HepG2 (cell line): ENCODE measurements at regions not wholly inside any gene's neighbourhood (a gene's known extent, or its start where the extent isn't known, plus 50 kb on each side); places are given as distances from the start of the nearest gene placed in this dataset.
A peak's percentile ranks its signal among the peaks of the same experiment; 100 is the strongest.

ENCODE experiments used
- CEBPG ChIP-seq: IDR thresholded peaks from 2 replicates; pipeline ENCODE4 v1.6.1; 2016
- ERF ChIP-seq: IDR thresholded peaks from 2 replicates; pipeline ENCODE4 v1.6.1; 2018; ENCODE audit warnings: missing biosample characterization, missing genetic modification reagents
- HHEX ChIP-seq: IDR thresholded peaks from 2 replicates; pipeline ENCODE4 v1.6.1; 2016; ENCODE audit warnings: control low read depth
- ISX ChIP-seq: sonication (generic); formaldehyde crosslinking; conservative IDR thresholded peaks from 2 replicates; pipeline ENCODE4 v1.5.0; 2020; ENCODE audit warnings: missing genetic modification reagents
- KAT8 ChIP-seq: IDR thresholded peaks from 2 replicates; pipeline ENCODE4 v1.6.1; 2016; ENCODE audit warnings: missing genetic modification reagents, missing compliant biosample characterization
- MED1 ChIP-seq: sonication (generic); formaldehyde crosslinking; IDR thresholded peaks from 2 replicates; pipeline ENCODE4 v1.4.0; 2020; ENCODE audit warnings: missing genetic modification reagents
- MLLT10 ChIP-seq: sonication (generic); formaldehyde crosslinking; IDR thresholded peaks from 2 replicates; pipeline ENCODE4 v1.4.0; 2020; ENCODE audit warnings: missing genetic modification reagents
- MTF2 ChIP-seq: sonication (generic); formaldehyde crosslinking; IDR thresholded peaks from 2 replicates; pipeline ENCODE4 v1.5.0; 2020; ENCODE audit warnings: missing genetic modification reagents, borderline replicate concordance
- RCOR2 ChIP-seq: IDR thresholded peaks from 2 replicates; pipeline ENCODE4 v1.6.1; 2016; ENCODE audit warnings: missing biosample characterization, missing genetic modification reagents
- RORA ChIP-seq: sonication (generic); formaldehyde crosslinking; IDR thresholded peaks from 2 replicates; pipeline ENCODE4 v1.5.0; 2020; ENCODE audit warnings: mild to moderate bottlenecking, missing genetic modification reagents, moderate library complexity
- SOX13 ChIP-seq, 3 experiments: fragments of 450-650 bp in 1 of 3; sonication (generic) in 1 of 3; formaldehyde crosslinking in 1 of 3; IDR thresholded peaks in 2 of 3; conservative IDR thresholded peaks in 1 of 3; 2 replicates each; pipeline versions ENCODE4 v1.5.0 to v1.6.1; 2016 to 2020; ENCODE audit warnings: antibody characterized with exemption in 1 of 3, mild to moderate bottlenecking in 1 of 3, missing compliant biosample characterization in 1 of 3, missing genetic modification reagents in 1 of 3, moderate library complexity in 1 of 3
- ZNF556 ChIP-seq: sonication (generic); formaldehyde crosslinking; IDR thresholded peaks from 2 replicates; pipeline ENCODE4 v1.4.0; 2020; ENCODE audit warnings: mild to moderate bottlenecking, missing genetic modification reagents, borderline replicate concordance
- ZNF569 ChIP-seq: sonication (generic); formaldehyde crosslinking; IDR thresholded peaks from 2 replicates; pipeline ENCODE4 v1.5.0; 2020; ENCODE audit warnings: mild to moderate bottlenecking, missing genetic modification reagents, moderate library complexity, borderline replicate concordance
- ZNF7 ChIP-seq: IDR thresholded peaks from 2 replicates; pipeline ENCODE4 v1.6.1; 2016; ENCODE audit warnings: missing biosample characterization, missing genetic modification reagents
- ZNF749 ChIP-seq: sonication (generic); formaldehyde crosslinking; IDR thresholded peaks from 2 replicates; pipeline ENCODE4 v1.8.0; 2022; ENCODE audit warnings: mild to moderate bottlenecking, missing genetic modification reagents, moderate library complexity, borderline replicate concordance
- ZNF792 ChIP-seq: IDR thresholded peaks from 2 replicates; pipeline ENCODE4 v1.6.1; 2016
- TF ChIP-seq, protein P1 (sequence below): sonication (generic); formaldehyde crosslinking; IDR thresholded peaks from 2 replicates; pipeline ENCODE4 v1.4.0; 2020; ENCODE audit warnings: missing genetic modification reagents
- TF ChIP-seq, protein P2 (sequence below): sonication (generic); formaldehyde crosslinking; IDR thresholded peaks from 2 replicates; pipeline ENCODE4 v1.8.1; 2023; ENCODE audit warnings: mild to moderate bottlenecking, missing genetic modification reagents
- TF ChIP-seq, protein P3 (sequence below): sonication (generic); formaldehyde crosslinking; IDR thresholded peaks from 2 replicates; pipeline ENCODE4 v1.5.0; 2020; ENCODE audit warnings: mild to moderate bottlenecking, missing genetic modification reagents
- TF ChIP-seq, protein P4 (sequence below): sonication (generic); formaldehyde crosslinking; IDR thresholded peaks from 2 replicates; pipeline ENCODE4 v1.5.1; 2020; ENCODE audit warnings: missing genetic modification reagents, mild to moderate bottlenecking, borderline replicate concordance
- TF ChIP-seq, protein P5 (sequence below): sonication (generic); formaldehyde crosslinking; conservative IDR thresholded peaks from 2 replicates; pipeline ENCODE4 v1.8.1; 2023; ENCODE audit warnings: missing genetic modification reagents

DNA sequence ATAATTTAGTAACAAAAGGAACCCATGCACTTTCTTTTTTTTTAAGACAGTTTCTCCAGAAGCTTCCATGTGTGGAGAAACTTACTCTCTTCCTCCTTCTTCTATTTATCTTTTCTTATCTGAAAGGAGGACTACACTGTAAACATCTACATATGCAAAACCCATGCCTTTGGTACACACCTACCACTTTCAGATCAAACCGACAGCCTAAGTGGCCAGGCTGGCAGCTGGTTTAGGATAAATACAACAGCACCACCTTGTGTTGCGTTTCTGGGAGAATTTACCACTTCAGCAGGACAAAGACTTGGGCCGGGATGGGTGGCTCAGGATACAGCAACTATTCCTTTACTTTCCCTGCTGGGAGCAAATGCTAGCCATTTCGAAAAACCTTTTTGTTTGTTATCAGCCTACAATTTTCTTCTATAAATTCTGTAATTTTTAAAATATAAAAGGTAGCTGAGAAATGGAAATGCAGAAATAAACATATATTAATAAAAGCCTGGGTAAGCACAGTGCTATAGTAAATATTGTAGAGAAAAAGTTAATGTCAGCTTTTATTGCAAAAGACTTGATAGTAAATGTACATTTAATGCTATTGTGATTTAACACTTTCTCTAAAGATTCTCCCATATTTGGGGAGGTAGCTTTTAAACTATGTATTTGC is 94.0 kb upstream of the RFC3 start (continued):
- TF ChIP-seq ZNF569 (CRISPR knock-in tag) = no peak
- no peak for TF ChIP-seq SOX13 (IDR thresholded peaks at IDR 0.05)
- peak in 1 of 2 experiments; percentile 33; a peak in 1 of 4 replicates for TF ChIP-seq SOX13 (CRISPR knock-in tag; conservative IDR thresholded peaks at IDR 0.05 in 1 of 2, IDR thresholded peaks at IDR 0.05 in 1 of 2)
- TF ChIP-seq, protein P1, sequence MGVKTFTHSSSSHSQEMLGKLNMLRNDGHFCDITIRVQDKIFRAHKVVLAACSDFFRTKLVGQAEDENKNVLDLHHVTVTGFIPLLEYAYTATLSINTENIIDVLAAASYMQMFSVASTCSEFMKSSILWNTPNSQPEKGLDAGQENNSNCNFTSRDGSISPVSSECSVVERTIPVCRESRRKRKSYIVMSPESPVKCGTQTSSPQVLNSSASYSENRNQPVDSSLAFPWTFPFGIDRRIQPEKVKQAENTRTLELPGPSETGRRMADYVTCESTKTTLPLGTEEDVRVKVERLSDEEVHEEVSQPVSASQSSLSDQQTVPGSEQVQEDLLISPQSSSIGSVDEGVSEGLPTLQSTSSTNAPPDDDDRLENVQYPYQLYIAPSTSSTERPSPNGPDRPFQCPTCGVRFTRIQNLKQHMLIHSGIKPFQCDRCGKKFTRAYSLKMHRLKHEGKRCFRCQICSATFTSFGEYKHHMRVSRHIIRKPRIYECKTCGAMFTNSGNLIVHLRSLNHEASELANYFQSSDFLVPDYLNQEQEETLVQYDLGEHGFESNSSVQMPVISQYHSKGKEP (CRISPR knock-in tag) = no peak
- no peak for TF ChIP-seq ISX (CRISPR knock-in tag)
- TF ChIP-seq ERF (CRISPR knock-in tag) = peak; percentile 39; the same call in 1 of the 2 replicates
- TF ChIP-seq RORA (CRISPR knock-in tag) = no peak
- peak; percentile 12; the same call in 1 of the 2 replicates for TF ChIP-seq CEBPG (CRISPR knock-in tag)
- TF ChIP-seq, protein P2, sequence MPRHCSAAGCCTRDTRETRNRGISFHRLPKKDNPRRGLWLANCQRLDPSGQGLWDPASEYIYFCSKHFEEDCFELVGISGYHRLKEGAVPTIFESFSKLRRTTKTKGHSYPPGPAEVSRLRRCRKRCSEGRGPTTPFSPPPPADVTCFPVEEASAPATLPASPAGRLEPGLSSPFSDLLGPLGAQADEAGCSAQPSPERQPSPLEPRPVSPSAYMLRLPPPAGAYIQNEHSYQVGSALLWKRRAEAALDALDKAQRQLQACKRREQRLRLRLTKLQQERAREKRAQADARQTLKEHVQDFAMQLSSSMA (CRISPR knock-in tag) = no peak
- TF ChIP-seq MLLT10 (CRISPR knock-in tag) = no peak
- no peak for TF ChIP-seq MTF2
- TF ChIP-seq ZNF556 (CRISPR knock-in tag) = no peak
- no peak for TF ChIP-seq ZNF7
- no peak for TF ChIP-seq RCOR2 (CRISPR knock-in tag)
- no peak for TF ChIP-seq ZNF792 (CRISPR knock-in tag)
- TF ChIP-seq, protein P3, sequence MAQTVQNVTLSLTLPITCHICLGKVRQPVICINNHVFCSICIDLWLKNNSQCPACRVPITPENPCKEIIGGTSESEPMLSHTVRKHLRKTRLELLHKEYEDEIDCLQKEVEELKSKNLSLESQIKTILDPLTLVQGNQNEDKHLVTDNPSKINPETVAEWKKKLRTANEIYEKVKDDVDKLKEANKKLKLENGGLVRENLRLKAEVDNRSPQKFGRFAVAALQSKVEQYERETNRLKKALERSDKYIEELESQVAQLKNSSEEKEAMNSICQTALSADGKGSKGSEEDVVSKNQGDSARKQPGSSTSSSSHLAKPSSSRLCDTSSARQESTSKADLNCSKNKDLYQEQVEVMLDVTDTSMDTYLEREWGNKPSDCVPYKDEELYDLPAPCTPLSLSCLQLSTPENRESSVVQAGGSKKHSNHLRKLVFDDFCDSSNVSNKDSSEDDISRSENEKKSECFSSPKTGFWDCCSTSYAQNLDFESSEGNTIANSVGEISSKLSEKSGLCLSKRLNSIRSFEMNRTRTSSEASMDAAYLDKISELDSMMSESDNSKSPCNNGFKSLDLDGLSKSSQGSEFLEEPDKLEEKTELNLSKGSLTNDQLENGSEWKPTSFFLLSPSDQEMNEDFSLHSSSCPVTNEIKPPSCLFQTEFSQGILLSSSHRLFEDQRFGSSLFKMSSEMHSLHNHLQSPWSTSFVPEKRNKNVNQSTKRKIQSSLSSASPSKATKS (CRISPR knock-in tag) = no peak
- TF ChIP-seq, protein P4, sequence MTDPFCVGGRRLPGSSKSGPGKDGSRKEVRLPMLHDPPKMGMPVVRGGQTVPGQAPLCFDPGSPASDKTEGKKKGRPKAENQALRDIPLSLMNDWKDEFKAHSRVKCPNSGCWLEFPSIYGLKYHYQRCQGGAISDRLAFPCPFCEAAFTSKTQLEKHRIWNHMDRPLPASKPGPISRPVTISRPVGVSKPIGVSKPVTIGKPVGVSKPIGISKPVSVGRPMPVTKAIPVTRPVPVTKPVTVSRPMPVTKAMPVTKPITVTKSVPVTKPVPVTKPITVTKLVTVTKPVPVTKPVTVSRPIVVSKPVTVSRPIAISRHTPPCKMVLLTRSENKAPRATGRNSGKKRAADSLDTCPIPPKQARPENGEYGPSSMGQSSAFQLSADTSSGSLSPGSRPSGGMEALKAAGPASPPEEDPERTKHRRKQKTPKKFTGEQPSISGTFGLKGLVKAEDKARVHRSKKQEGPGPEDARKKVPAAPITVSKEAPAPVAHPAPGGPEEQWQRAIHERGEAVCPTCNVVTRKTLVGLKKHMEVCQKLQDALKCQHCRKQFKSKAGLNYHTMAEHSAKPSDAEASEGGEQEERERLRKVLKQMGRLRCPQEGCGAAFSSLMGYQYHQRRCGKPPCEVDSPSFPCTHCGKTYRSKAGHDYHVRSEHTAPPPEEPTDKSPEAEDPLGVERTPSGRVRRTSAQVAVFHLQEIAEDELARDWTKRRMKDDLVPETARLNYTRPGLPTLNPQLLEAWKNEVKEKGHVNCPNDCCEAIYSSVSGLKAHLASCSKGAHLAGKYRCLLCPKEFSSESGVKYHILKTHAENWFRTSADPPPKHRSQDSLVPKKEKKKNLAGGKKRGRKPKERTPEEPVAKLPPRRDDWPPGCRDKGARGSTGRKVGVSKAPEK (CRISPR knock-in tag) = no peak
- TF ChIP-seq ZNF749 (CRISPR knock-in tag) = no peak
- no peak for TF ChIP-seq HHEX (CRISPR knock-in tag)
- 0 out of 2 replicates have a peak, but pooled peaks have one; percentile 20 for TF ChIP-seq MED1 (CRISPR knock-in tag)
- TF ChIP-seq KAT8 = 0 out of 2 replicates have a peak, but pooled peaks have one; percentile 30
- TF ChIP-seq, protein P5, sequence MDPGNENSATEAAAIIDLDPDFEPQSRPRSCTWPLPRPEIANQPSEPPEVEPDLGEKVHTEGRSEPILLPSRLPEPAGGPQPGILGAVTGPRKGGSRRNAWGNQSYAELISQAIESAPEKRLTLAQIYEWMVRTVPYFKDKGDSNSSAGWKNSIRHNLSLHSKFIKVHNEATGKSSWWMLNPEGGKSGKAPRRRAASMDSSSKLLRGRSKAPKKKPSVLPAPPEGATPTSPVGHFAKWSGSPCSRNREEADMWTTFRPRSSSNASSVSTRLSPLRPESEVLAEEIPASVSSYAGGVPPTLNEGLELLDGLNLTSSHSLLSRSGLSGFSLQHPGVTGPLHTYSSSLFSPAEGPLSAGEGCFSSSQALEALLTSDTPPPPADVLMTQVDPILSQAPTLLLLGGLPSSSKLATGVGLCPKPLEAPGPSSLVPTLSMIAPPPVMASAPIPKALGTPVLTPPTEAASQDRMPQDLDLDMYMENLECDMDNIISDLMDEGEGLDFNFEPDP (CRISPR knock-in tag) = no peak
